ENCODE measurements at regions not wholly inside any gene's neighbourhood (a gene's known extent, or its start where the extent isn't known, plus 50 kb on each side); places are given as distances from the start of the nearest gene placed in this dataset.

DNA sequence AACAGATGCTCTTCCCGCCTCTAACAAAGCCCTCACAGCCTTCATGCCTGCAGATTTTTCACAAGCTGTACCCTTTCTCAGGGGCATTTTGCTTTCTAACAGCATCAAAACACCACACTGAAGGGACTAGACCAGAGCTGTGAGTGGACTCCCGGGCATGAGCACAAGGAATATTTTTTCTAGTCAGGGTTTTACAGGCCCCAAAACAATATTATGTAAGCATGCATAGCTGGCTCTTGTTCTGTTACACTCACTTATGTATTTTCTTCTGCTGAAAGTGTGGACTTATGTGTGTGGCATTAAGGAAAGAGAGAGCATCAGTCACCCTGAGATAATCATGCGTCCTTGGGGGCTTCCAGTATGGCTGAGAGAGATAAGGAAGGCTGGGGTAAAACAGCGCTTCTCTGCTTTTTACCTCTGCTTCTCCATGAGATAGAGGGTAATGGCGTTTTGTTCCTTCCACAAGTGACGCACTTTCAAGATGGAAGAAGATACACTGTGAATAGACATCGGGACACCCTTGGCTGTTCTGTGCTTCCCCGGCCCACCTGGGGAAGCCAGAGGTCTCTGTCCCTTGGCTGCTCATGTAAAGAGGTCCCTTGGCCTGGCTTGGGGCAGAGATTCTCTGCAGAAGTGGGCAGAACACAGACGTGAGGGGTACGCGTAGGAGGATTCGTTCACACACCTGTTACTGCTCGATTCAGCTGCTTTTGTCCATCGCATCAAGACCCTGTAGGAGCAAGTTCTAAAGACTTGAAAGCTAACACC lies 266.7 kb upstream of the RAB4A start:
- TF ChIP-seq CTCF (conservative IDR thresholded peaks at IDR 0.05; ENCODE audit: low read depth, low read length) = no peak
- no peaks in the 10 kb centered on the region for H3K36me3 ChIP-seq (ENCODE audit: insufficient read depth)
- no peak overlapping the region for H3K9ac ChIP-seq
- no peaks in the 10 kb centered on the region for H4K20me1 ChIP-seq (ENCODE audit: insufficient read depth)
- H3K27me3 ChIP-seq (ENCODE audit: insufficient read depth, low read depth) = no peaks in the 10 kb centered on the region
- H2AFZ ChIP-seq (ENCODE audit: low read depth) = no peak overlapping the region
- H3K27ac ChIP-seq = no peak overlapping the region
- no peaks in the 10 kb centered on the region for H3K4me1 ChIP-seq (ENCODE audit: low read depth, poor library complexity, severe bottlenecking)
- H3K4me2 ChIP-seq = no peak overlapping the region
- no peak overlapping the region for H3K4me3 ChIP-seq (IDR thresholded peaks at IDR 0.05; ENCODE audit: insufficient read depth, low read depth, low read length)
- H3K79me2 ChIP-seq (ENCODE audit: insufficient read depth, low read depth) = no peaks in the 10 kb centered on the region

GRCh38 chr1:229005097-229005496 lies 265.8 kb upstream of the RAB4A start:
- no peak overlapping the region for H3K27ac ChIP-seq
- H3K9ac ChIP-seq = no peak overlapping the region
- no peak overlapping the region for H2AFZ ChIP-seq (ENCODE audit: low read depth)
- no peaks in the 10 kb centered on the region for H3K27me3 ChIP-seq (ENCODE audit: insufficient read depth, low read depth)
- no peak overlapping the region for H3K4me3 ChIP-seq (IDR thresholded peaks at IDR 0.05; ENCODE audit: insufficient read depth, low read depth, low read length)
- no peaks in the 10 kb centered on the region for H3K79me2 ChIP-seq (ENCODE audit: insufficient read depth, low read depth)
- H4K20me1 ChIP-seq (ENCODE audit: insufficient read depth) = no peaks in the 10 kb centered on the region
- TF ChIP-seq CTCF (conservative IDR thresholded peaks at IDR 0.05; ENCODE audit: low read depth, low read length) = no peak
- H3K36me3 ChIP-seq (ENCODE audit: insufficient read depth) = no peaks in the 10 kb centered on the region
- H3K4me1 ChIP-seq (ENCODE audit: low read depth, poor library complexity, severe bottlenecking) = no peaks in the 10 kb centered on the region
- H3K4me2 ChIP-seq = no peak overlapping the region

DNA sequence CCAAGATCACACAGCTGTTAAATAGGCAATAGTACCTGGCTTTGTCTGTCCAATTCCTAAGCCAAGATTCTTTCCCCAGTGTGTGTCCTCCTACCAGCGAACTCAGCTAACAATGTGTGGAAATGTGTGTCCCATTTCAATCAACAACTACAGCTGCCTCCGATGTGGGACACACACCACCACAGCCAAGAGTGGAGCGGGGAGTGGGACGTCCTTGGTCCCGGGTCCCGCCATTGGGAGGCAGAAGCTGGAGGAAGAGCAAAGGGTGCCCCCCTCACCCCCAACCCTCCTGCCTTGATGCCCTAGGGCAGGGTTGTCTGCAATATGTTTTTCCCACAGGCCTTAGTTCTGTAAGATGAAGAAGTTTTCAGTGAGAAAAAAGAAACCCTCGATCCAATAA lies 265.4 kb upstream of the RAB4A start:
- TF ChIP-seq CTCF (conservative IDR thresholded peaks at IDR 0.05; ENCODE audit: low read depth, low read length) = no peak
- no peaks in the 10 kb centered on the region for H3K27me3 ChIP-seq (ENCODE audit: insufficient read depth, low read depth)
- H2AFZ ChIP-seq (ENCODE audit: low read depth) = no peak overlapping the region
- no peaks in the 10 kb centered on the region for H4K20me1 ChIP-seq (ENCODE audit: insufficient read depth)
- no peaks in the 10 kb centered on the region for H3K4me1 ChIP-seq (ENCODE audit: low read depth, poor library complexity, severe bottlenecking)
- H3K4me3 ChIP-seq (IDR thresholded peaks at IDR 0.05; ENCODE audit: insufficient read depth, low read depth, low read length) = no peak overlapping the region
- no peak overlapping the region for H3K4me2 ChIP-seq
- no peaks in the 10 kb centered on the region for H3K36me3 ChIP-seq (ENCODE audit: insufficient read depth)
- no peak overlapping the region for H3K27ac ChIP-seq
- no peak overlapping the region for H3K9ac ChIP-seq
- no peaks in the 10 kb centered on the region for H3K79me2 ChIP-seq (ENCODE audit: insufficient read depth, low read depth)

DNA sequence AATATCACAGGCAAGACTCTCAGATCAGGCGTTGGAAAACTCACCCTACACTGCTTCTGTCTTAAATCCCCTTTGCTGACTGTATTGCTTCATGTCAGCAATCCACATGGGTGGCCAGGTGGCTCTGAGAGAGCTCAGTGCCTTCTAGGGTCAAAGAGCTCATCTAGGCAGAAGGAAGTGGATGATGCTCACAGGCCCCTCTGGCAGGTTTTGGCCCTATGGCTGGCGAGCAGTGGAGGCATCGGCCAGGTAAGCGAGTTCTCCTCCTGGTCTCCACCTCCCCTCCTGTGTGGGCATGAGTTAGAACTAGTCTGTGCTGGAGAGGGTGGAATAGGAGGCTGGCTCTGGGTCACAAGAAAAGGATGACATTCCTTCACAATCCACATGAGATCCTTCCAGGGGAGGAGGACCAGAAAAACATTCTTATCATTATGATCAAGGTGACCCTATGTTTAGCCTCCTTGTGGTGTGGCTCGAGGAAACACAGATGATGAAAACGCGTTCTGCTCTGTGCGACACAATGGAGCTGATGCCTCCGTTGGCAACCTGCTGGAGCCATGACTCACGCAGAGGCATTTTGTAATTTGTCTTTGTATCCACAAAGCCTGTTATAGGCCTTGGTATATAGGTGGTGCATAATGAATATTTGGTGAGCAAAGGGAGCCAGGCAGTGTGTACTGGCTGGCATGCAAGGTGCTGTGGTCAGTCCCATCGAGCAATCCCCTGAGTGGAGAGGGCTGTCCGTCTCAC lies 264.6 kb upstream of the RAB4A start:
- H3K79me2 ChIP-seq (ENCODE audit: insufficient read depth, low read depth) = no peaks in the 10 kb centered on the region
- no peak overlapping the region for H3K4me2 ChIP-seq
- no peak overlapping the region for H3K9ac ChIP-seq
- H3K4me1 ChIP-seq (ENCODE audit: low read depth, poor library complexity, severe bottlenecking) = no peaks in the 10 kb centered on the region
- H3K4me3 ChIP-seq (IDR thresholded peaks at IDR 0.05; ENCODE audit: insufficient read depth, low read depth, low read length) = no peak overlapping the region
- no peak for TF ChIP-seq CTCF (conservative IDR thresholded peaks at IDR 0.05; ENCODE audit: low read depth, low read length)
- no peak overlapping the region for H2AFZ ChIP-seq (ENCODE audit: low read depth)
- H3K36me3 ChIP-seq (ENCODE audit: insufficient read depth) = no peaks in the 10 kb centered on the region
- no peaks in the 10 kb centered on the region for H4K20me1 ChIP-seq (ENCODE audit: insufficient read depth)
- no peaks in the 10 kb centered on the region for H3K27me3 ChIP-seq (ENCODE audit: insufficient read depth, low read depth)
- H3K27ac ChIP-seq = no peak overlapping the region
